ENCODE measurements at regions not wholly inside any gene's neighbourhood (a gene's known extent, or its start where the extent isn't known, plus 50 kb on each side); places are given as distances from the start of the nearest gene placed in this dataset.

DNA sequence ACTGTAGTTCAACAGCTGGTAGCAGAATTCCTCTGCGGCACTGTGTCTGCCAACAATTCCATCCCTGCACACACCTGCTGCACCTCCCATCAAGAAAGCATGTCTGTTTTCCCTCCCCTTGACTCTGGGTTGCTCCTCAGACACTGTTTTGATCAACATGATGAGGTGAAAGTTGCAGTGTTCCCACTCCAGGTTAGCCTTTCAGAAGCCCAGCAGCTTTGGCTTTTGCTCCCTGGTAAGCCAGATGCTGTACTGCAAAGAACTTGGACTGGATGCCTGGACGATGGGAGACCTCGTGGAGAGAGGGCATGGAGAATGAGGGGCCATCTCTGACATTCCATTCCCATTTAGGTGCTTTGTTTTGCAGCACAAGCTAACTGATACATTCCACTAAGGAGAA lies 79.1 kb upstream of the MAFB start:
- no peak for TF ChIP-seq CTCF (IDR thresholded peaks at IDR 0.05; ENCODE audit: low read depth, low read length, missing control alignments)
- DNase-seq (ENCODE audit: low read depth): no peak

GRCh38 chr20:40769677-40770285 lies 80.7 kb upstream of the MAFB start:
- H3K4me3 ChIP-seq (ENCODE audit: low read depth, low read length): no peak overlapping the region
- TF ChIP-seq CTCF (IDR thresholded peaks at IDR 0.05; ENCODE audit: low read depth, low read length, missing control alignments): no peak
- no peak for DNase-seq (ENCODE audit: low read depth)

More for the DNA sequence above, 79.1 kb upstream of the MAFB start:
- no peak overlapping the region for H3K4me3 ChIP-seq (ENCODE audit: low read depth, low read length)

DNA sequence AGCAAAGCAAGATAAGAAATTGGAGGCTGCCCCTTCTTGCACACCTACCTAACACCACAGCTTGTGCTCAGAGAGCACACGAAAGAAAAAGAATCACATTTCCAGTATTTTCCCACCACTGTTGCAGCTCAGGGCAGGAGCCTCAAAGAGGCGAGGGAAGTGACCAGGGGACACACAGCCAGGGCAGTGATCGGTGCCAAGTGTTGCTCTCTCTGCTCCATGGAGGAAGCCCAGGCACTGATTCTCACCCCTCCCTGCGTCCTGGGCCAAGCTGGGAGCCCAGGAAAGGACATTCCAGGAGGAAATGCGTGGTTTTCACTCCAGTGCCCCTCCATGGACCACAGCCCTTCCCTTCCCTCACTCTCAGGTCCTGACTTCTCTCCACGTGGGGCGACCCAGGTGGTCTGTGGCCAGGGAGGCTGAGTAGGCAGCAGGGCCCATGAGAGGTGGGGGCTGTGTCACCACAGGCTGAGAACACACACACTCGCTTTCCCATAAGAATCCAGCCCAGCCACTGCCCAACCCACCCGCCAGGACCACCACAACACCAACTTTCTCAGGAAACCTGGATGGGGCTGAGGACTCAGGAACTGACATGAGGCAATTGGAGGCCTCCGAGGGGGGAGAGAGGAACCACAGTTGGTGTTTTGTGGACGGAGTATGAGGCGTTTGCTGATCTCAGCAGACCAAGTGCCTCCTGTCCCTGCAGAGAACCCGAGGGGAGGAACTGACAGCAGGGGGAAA lies 81.7 kb upstream of the MAFB start:
- no peak for TF ChIP-seq CTCF (IDR thresholded peaks at IDR 0.05; ENCODE audit: low read depth, low read length, missing control alignments)
- no peak for DNase-seq (ENCODE audit: low read depth)
- no peak overlapping the region for H3K4me3 ChIP-seq (ENCODE audit: low read depth, low read length)

DNA sequence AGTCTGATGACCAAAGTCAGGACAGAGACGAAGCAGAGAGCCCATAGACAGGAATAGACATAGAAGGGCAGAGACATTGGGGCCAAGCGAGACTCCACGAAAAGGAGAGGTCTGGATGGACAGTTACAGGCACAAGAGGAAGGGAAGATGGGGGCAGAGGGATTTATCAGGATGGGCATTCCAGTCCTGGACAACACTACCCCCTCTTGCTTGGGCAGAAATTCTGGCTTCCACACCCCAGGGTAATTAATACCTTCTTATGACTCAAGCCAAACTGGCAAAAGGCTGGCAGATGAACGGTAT lies 82.2 kb upstream of the MAFB start:
- no peak for TF ChIP-seq CTCF (IDR thresholded peaks at IDR 0.05; ENCODE audit: low read depth, low read length, missing control alignments)
- no peak for DNase-seq (ENCODE audit: low read depth)

GRCh38 chr20:40771848-40772511 lies 82.9 kb upstream of the MAFB start:
- TF ChIP-seq CTCF (IDR thresholded peaks at IDR 0.05; ENCODE audit: low read depth, low read length, missing control alignments): no peak
- no peak for DNase-seq (ENCODE audit: low read depth)
- no peak overlapping the region for H3K4me3 ChIP-seq (ENCODE audit: low read depth, low read length)

More for the DNA sequence above, 82.2 kb upstream of the MAFB start:
- no peak overlapping the region for H3K4me3 ChIP-seq (ENCODE audit: low read depth, low read length)

DNA sequence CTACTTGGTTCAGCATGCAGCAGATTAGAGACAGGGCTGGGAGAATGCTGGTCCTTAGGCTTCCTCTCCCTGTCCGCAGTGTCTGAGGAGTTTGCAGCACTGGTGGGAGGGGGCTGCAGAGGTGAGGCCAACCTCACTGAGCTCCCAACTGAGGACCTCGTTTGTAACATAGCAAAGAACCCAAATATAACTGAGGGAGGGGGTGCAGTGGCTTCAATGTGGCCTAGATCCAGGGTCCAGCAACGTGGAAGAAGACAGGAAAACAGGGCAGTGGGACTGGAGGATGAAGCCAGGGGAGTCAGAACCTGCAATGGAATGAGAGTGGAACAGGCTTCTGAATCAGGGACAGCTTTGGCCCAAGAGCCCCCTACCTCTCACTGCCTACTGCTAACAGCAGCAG lies 84.3 kb upstream of the MAFB start:
- no peak for TF ChIP-seq CTCF (IDR thresholded peaks at IDR 0.05; ENCODE audit: low read depth, low read length, missing control alignments)
- no peak overlapping the region for H3K4me3 ChIP-seq (ENCODE audit: low read depth, low read length)
- no peak for DNase-seq (ENCODE audit: low read depth)
